K562 (cell line): ENCODE measurements at regions not wholly inside any gene's neighbourhood (a gene's known extent, or its start where the extent isn't known, plus 50 kb on each side); places are given as distances from the start of the nearest gene placed in this dataset.

ENCODE experiments used
- CEBPG ChIP-seq, 3 experiments: fragments of 200-800 bp in 1 of 3; sonication (Bioruptor generic) in 1 of 3; sonication (generic) in 1 of 3; formaldehyde crosslinking in 1 of 3; IDR thresholded peaks in 2 of 3; conservative IDR thresholded peaks in 1 of 3; 2 replicates each; pipeline versions ENCODE4 v1.6.1 to v1.8.0; 2016 to 2022; ENCODE audit warnings: missing compliant biosample characterization in 2 of 3, missing genetic modification characterization in 2 of 3, mild to moderate bottlenecking in 1 of 3, missing genetic modification reagents in 1 of 3
- HIVEP1 ChIP-seq: fragments of 250-450 bp; sonication (Bioruptor Pico); IDR thresholded peaks from 2 replicates; pipeline ENCODE4 v1.4.0; 2020; ENCODE audit warnings: mild to moderate bottlenecking
- SMC3 ChIP-seq: conservative IDR thresholded peaks from 2 replicates; pipeline ENCODE4 v1.6.1; 2011; ENCODE audit warnings: low read depth, low read length, improper control_type of control experiment; ENCODE audit not compliant: insufficient read depth

- TF ChIP-seq HIVEP1 (CRISPR knock-in tag) (no peak), CEBPG (CRISPR knock-in tag; IDR thresholded peaks at IDR 0.05) (0 out of 2 replicates have a peak, but pooled peaks have one; percentile 17), CEBPG (tag; conservative IDR thresholded peaks at IDR 0.05 in 1 of 2, IDR thresholded peaks at IDR 0.05 in 1 of 2) (0 out of 4 replicates have a peak, but pooled peaks of 1 of the 2 experiments have one; percentile 32), SMC3 (no peak)
These were observed 70.4 kb downstream of the ARL6IP4 start for GRCh38 chr12:123050913-123051312.
